Breast epithelium (tissue), 3 donors: ENCODE measurements at regions not wholly inside any gene's neighbourhood (a gene's known extent, or its start where the extent isn't known, plus 50 kb on each side); places are given as distances from the start of the nearest gene placed in this dataset.

Source experiments
- CTCF ChIP-seq, 3 donors: fragments of 450-650 bp; IDR thresholded peaks; one replicate each; pipeline ENCODE4 v1.5.1; 2016 to 2017; ENCODE audit warnings: antibody characterized with exemption in 3 of 3, mild to moderate bottlenecking in 3 of 3, moderate library complexity in 3 of 3
- POLR2A ChIP-seq: fragments of 450-650 bp; IDR thresholded peaks from one replicate; pipeline ENCODE4 v1.6.1; 2016; ENCODE audit warnings: antibody characterized with exemption, mild to moderate bottlenecking, moderate library complexity
- POLR2AphosphoS5 ChIP-seq, 3 donors: sonication (generic); formaldehyde crosslinking; IDR thresholded peaks; one replicate each; pipeline ENCODE4 v1.6.1; 2017; ENCODE audit warnings: antibody characterized with exemption in 3 of 3

- TF ChIP-seq CTCF (IDR thresholded peaks at IDR 0.05) (no peak), POLR2AphosphoS5 (IDR thresholded peaks at IDR 0.05) (no peak), POLR2A (no peak)
Measured at GRCh38 chr6:139904158-139904533, 529.7 kb upstream of the CITED2 start.
